Vagina (tissue), 2 donors: ENCODE measurements at regions not wholly inside any gene's neighbourhood (a gene's known extent, or its start where the extent isn't known, plus 50 kb on each side); places are given as distances from the start of the nearest gene placed in this dataset.

Experiments
- CTCF ChIP-seq, 3 experiments: fragments of 450-650 bp in 2 of 3; fragments of 200-600 bp in 1 of 3; sonication (generic) in 1 of 3; IDR thresholded peaks; one replicate each; pipeline ENCODE4 v1.5.1; 2017 to 2019; ENCODE audit warnings: antibody characterized with exemption in 3 of 3, mild to moderate bottlenecking in 2 of 3, moderate library complexity in 2 of 3
- POLR2A ChIP-seq, 2 donors: fragments of 450-650 bp; IDR thresholded peaks; one replicate each; pipeline ENCODE4 v1.6.1; 2017; ENCODE audit warnings: antibody characterized with exemption in 2 of 2, mild to moderate bottlenecking in 2 of 2, moderate library complexity in 2 of 2

GRCh38 chr4:160604541-160604940, 1501.7 kb downstream of the RAPGEF2 start:
- TF ChIP-seq POLR2A (IDR thresholded peaks at IDR 0.05) (no peak), CTCF (IDR thresholded peaks at IDR 0.05) (no peak)
